ENCODE measurements at regions not wholly inside any gene's neighbourhood (a gene's known extent, or its start where the extent isn't known, plus 50 kb on each side); places are given as distances from the start of the nearest gene placed in this dataset.

DNA sequence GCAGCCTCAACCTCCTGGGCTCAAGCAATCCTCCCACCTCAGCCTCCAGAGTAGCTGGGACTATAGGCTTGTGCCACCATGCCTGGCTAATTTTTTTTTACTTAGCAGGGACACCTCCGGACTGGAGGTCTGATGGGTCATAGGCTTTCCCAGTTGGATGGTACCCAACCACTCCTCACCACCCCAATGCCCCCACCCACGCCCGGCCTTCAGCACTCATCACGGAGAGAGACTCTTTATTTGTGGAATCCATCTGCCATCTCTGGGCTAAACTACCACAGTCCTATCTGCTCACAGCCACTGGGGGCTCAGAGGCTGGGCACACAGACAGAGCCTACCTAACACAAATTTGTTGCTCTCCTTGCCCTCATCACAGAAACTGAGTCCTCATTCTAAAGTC is 58.3 kb upstream of the STXBP1 start:
- TF ChIP-seq CBX5 (IDR thresholded peaks at IDR 0.05; ENCODE audit: low read depth): no peak
- TF ChIP-seq, protein P1, sequence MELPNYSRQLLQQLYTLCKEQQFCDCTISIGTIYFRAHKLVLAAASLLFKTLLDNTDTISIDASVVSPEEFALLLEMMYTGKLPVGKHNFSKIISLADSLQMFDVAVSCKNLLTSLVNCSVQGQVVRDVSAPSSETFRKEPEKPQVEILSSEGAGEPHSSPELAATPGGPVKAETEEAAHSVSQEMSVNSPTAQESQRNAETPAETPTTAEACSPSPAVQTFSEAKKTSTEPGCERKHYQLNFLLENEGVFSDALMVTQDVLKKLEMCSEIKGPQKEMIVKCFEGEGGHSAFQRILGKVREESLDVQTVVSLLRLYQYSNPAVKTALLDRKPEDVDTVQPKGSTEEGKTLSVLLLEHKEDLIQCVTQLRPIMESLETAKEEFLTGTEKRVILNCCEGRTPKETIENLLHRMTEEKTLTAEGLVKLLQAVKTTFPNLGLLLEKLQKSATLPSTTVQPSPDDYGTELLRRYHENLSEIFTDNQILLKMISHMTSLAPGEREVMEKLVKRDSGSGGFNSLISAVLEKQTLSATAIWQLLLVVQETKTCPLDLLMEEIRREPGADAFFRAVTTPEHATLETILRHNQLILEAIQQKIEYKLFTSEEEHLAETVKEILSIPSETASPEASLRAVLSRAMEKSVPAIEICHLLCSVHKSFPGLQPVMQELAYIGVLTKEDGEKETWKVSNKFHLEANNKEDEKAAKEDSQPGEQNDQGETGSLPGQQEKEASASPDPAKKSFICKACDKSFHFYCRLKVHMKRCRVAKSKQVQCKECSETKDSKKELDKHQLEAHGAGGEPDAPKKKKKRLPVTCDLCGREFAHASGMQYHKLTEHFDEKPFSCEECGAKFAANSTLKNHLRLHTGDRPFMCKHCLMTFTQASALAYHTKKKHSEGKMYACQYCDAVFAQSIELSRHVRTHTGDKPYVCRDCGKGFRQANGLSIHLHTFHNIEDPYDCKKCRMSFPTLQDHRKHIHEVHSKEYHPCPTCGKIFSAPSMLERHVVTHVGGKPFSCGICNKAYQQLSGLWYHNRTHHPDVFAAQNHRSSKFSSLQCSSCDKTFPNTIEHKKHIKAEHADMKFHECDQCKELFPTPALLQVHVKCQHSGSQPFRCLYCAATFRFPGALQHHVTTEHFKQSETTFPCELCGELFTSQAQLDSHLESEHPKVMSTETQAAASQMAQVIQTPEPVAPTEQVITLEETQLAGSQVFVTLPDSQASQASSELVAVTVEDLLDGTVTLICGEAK (IDR thresholded peaks at IDR 0.05; ENCODE audit: borderline replicate concordance): no peak
- no peak for TF ChIP-seq ZNF274 (IDR thresholded peaks at IDR 0.05; ENCODE audit: insufficient read depth, insufficient read length)
- TF ChIP-seq PAX8 (IDR thresholded peaks at IDR 0.05): no peak
- TF ChIP-seq TARDBP (IDR thresholded peaks at IDR 0.05; ENCODE audit: borderline replicate concordance): no peak
- no peak for TF ChIP-seq KAT2A (conservative IDR thresholded peaks at IDR 0.05; ENCODE audit: control insufficient read depth, low read depth, low read length)
- TF ChIP-seq MYC (IDR thresholded peaks at IDR 0.05; ENCODE audit: insufficient read depth, insufficient read length, insufficient replicate concordance, low read length, severe bottlenecking): no peak
- TF ChIP-seq, protein P2, sequence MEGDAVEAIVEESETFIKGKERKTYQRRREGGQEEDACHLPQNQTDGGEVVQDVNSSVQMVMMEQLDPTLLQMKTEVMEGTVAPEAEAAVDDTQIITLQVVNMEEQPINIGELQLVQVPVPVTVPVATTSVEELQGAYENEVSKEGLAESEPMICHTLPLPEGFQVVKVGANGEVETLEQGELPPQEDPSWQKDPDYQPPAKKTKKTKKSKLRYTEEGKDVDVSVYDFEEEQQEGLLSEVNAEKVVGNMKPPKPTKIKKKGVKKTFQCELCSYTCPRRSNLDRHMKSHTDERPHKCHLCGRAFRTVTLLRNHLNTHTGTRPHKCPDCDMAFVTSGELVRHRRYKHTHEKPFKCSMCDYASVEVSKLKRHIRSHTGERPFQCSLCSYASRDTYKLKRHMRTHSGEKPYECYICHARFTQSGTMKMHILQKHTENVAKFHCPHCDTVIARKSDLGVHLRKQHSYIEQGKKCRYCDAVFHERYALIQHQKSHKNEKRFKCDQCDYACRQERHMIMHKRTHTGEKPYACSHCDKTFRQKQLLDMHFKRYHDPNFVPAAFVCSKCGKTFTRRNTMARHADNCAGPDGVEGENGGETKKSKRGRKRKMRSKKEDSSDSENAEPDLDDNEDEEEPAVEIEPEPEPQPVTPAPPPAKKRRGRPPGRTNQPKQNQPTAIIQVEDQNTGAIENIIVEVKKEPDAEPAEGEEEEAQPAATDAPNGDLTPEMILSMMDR (IDR thresholded peaks at IDR 0.05 in 2 of 3, conservative IDR thresholded peaks at IDR 0.05 in 1 of 3; ENCODE audit: control insufficient read depth in 2 of 3, extremely low read depth in 1 of 3, insufficient read depth in 1 of 3, low read depth in 3 of 3, low read length in 3 of 3): no peak
- TF ChIP-seq FOXM1 (IDR thresholded peaks at IDR 0.05; ENCODE audit: low read depth, low read length): no peak
- TF ChIP-seq JUNB (IDR thresholded peaks at IDR 0.05): no peak
- BruUV-seq (replicated peaks): no TSS peak
- H3K9me3 ChIP-seq (replicated peaks; ENCODE audit: control insufficient read depth, insufficient read depth, low read length): no peaks in the 10 kb centered on the region
- no peak overlapping the region for H3K9ac ChIP-seq (ENCODE audit: control insufficient read depth, insufficient read depth, low read length)
- CTCF ChIA-PET: no interaction called here
- SMC1A ChIA-PET (ENCODE audit: uncharacterized antibody, unreplicated experiment): no interaction called here
- no peak for DNase-seq (ENCODE audit: low read depth, low spot score)
- no peaks in the 10 kb centered on the region for H3K79me2 ChIP-seq (ENCODE audit: control insufficient read depth, insufficient read depth, low read length)
- no peak for FAIRE-seq
- no peaks in the 10 kb centered on the region for H3K36me3 ChIP-seq (ENCODE audit: control insufficient read depth in 2 of 2, insufficient read depth in 2 of 2, low read length in 1 of 2)
- H3K27me3 ChIP-seq (replicated peaks in 1 of 2; ENCODE audit: control insufficient read depth in 2 of 2, insufficient read depth in 2 of 2, low read length in 1 of 2): no peaks in the 10 kb centered on the region; a peak in 1 of 4 replicates
- POLR2A ChIA-PET: no interaction called here
- H3K4me3 ChIP-seq: no peak overlapping the region
- 69% methylated on average over 4 of the region's 4 CpGs for WGBS (ENCODE audit: insufficient coverage, insufficient replicate concordance, low lambda C conversion rate, missing lambda C conversion rate)
- intact Hi-C loops (cut with micrococcal nuclease; ENCODE audit: unreplicated experiment) (no loop called here), in situ Hi-C loops (cut with MboI) (no loop called here)
- RAD21 ChIA-PET (ENCODE audit: unreplicated experiment): no interaction called here
- no peak overlapping the region for H3K4me2 ChIP-seq (ENCODE audit: control insufficient read depth, insufficient read depth)
- no peak overlapping the region for H3K27ac ChIP-seq (ENCODE audit: control insufficient read depth, insufficient read depth)
- H2AFZ ChIP-seq (ENCODE audit: control insufficient read depth, low read depth, low read length): no peak overlapping the region
- no peaks in the 10 kb centered on the region for H4K20me1 ChIP-seq (ENCODE audit: control insufficient read depth, insufficient read depth)
- ATAC-seq: no peak
- H3K4me1 ChIP-seq (ENCODE audit: control insufficient read depth, insufficient read depth, low read length): no peaks in the 10 kb centered on the region

All from GM12878 (cell line).